Keratinocyte (primary cell): ENCODE measurements at regions not wholly inside any gene's neighbourhood (a gene's known extent, or its start where the extent isn't known, plus 50 kb on each side); places are given as distances from the start of the nearest gene placed in this dataset.

Experiments
- DNase-seq: peaks from one replicate; pipeline ENCODE4 v3.0.0-alpha.2; 2011; ENCODE audit warnings: low read depth, missing footprints, low spot score
- FAIRE-seq: peaks from 2 replicates; lab custom pipeline; 2011; peaks lifted over from hg19 to GRCh38; lab: Jason Lieb, UNC
- H2AFZ ChIP-seq: 2 replicates; pipeline ENCODE4 v1.6.0; 2012; ENCODE audit warnings: low read length, control low read depth, inconsistent platforms; ENCODE audit not compliant: control insufficient read depth
- H3K27ac ChIP-seq: 2 replicates; pipeline ENCODE4 v1.5.1; 2011; ENCODE audit warnings: low read length; ENCODE audit not compliant: control insufficient read depth, insufficient read depth
- H3K27me3 ChIP-seq: 3 replicates; pipeline ENCODE4 v1.6.0; 2011; ENCODE audit warnings: low read length; ENCODE audit not compliant: control insufficient read depth, insufficient read depth; ENCODE audit errors: extremely low read depth
- H3K36me3 ChIP-seq, 2 experiments: 2 replicates in 1 of 2; 3 replicates in 1 of 2; pipeline ENCODE4 v1.5.1; 2011; ENCODE audit warnings: low read length in 2 of 2, mild to moderate bottlenecking in 1 of 2; ENCODE audit not compliant: control insufficient read depth in 2 of 2, insufficient read depth in 2 of 2; ENCODE audit errors: extremely low read depth in 1 of 2
- H3K4me1 ChIP-seq: 3 replicates; pipeline ENCODE4 v1.5.1; 2011; ENCODE audit warnings: low read length; ENCODE audit not compliant: control insufficient read depth, insufficient read depth; ENCODE audit errors: extremely low read depth
- H3K4me2 ChIP-seq: 3 replicates; pipeline ENCODE4 v1.6.0; 2011; ENCODE audit warnings: low read depth, low read length; ENCODE audit not compliant: control insufficient read depth, insufficient read depth; ENCODE audit errors: extremely low read depth
- H3K4me3 ChIP-seq, 3 experiments: fragments of 200-600 bp in 1 of 3; sonication (generic) in 1 of 3; 2 replicates in 2 of 3; 3 replicates in 1 of 3; pipeline ENCODE4 v1.5.1; 2011 to 2016; ENCODE audit warnings: low read length in 3 of 3, mild to moderate bottlenecking in 3 of 3, control low read depth in 2 of 3, inconsistent platforms in 1 of 3, low read depth in 1 of 3, mixed read lengths in 1 of 3, mixed run types in 1 of 3, moderate library complexity in 1 of 3; ENCODE audit not compliant: control insufficient read depth in 2 of 3, insufficient read depth in 2 of 3; ENCODE audit errors: extremely low read depth in 1 of 3
- H3K79me2 ChIP-seq: 2 replicates; pipeline ENCODE4 v1.6.0; 2012; ENCODE audit warnings: low read length; ENCODE audit not compliant: control insufficient read depth, insufficient read depth
- H3K9ac ChIP-seq: 3 replicates; pipeline ENCODE4 v1.6.0; 2011; ENCODE audit warnings: low read length; ENCODE audit not compliant: control insufficient read depth, insufficient read depth; ENCODE audit errors: extremely low read depth
- H3K9me1 ChIP-seq: 3 replicates; pipeline ENCODE4 v1.6.0; 2011; ENCODE audit warnings: low read length; ENCODE audit not compliant: control insufficient read depth, insufficient read depth; ENCODE audit errors: extremely low read depth
- H3K9me3 ChIP-seq: 2 replicates; pipeline ENCODE4 v1.5.1; 2012; ENCODE audit warnings: low read depth, low read length; ENCODE audit not compliant: control insufficient read depth
- H4K20me1 ChIP-seq: 3 replicates; pipeline ENCODE4 v1.6.0; 2011; ENCODE audit warnings: low read length; ENCODE audit not compliant: control insufficient read depth, insufficient read depth; ENCODE audit errors: extremely low read depth
- CTCF ChIP-seq, 3 experiments: IDR thresholded peaks in 1 of 3; conservative IDR thresholded peaks in 1 of 3; optimal IDR thresholded peaks in 1 of 3; 2 replicates in 2 of 3; 3 replicates in 1 of 3; pipeline versions ENCODE3 to v1.5.1; 2011; ENCODE audit warnings: low read length in 3 of 3, mild to moderate bottlenecking in 3 of 3, moderate library complexity in 2 of 3, control low read depth in 1 of 3, inconsistent platforms in 1 of 3; ENCODE audit not compliant: insufficient read depth in 2 of 3; ENCODE audit errors: extremely low read depth in 1 of 3
- EZH2 ChIP-seq: IDR thresholded peaks from one replicate; pipeline ENCODE4 v1.6.1; 2012; ENCODE audit warnings: inconsistent platforms, mild to moderate bottlenecking, low read length, moderate library complexity
- dilution Hi-C: fragments of 300-500 bp; cut with MboI; formaldehyde crosslinking; loops from one replicate; pipeline ENCODE4 v1.7.0; 2020; ENCODE audit warnings: low sequenced_read_pairs; ENCODE audit not compliant: extremely low pct_ligation_motif_present

- Histone ChIP-seq H3K27me3 (no peaks in the 10 kb centered on the region), H3K9ac (no peak overlapping the region), H3K9me1 (no peaks in the 10 kb centered on the region), H2AFZ (no peak overlapping the region), H3K4me3 (no peak overlapping the region), H3K9me3 (no peaks in the 10 kb centered on the region), H3K79me2 (no peaks in the 10 kb centered on the region), H3K4me2 (no peak overlapping the region), H3K4me1 (no peaks in the 10 kb centered on the region), H3K36me3 (no peaks in the 10 kb centered on the region), H3K27ac (no peak overlapping the region), H4K20me1 (no peaks in the 10 kb centered on the region)
- FAIRE-seq (no peak), DNase-seq (no peak)
- TF ChIP-seq CTCF (optimal IDR thresholded peaks at IDR 0.05 in 1 of 3, IDR thresholded peaks at IDR 0.05 in 1 of 3, conservative IDR thresholded peaks at IDR 0.05 in 1 of 3; ENCODE audit: extremely low read depth in 1 of 3, insufficient read depth in 2 of 3, low read length in 3 of 3) (no peak), EZH2 (no peak)
- dilution Hi-C loops: no loop called here
These were observed 1411.5 kb upstream of the ACVR2A start for GRCh38 chr2:146433116-146433875.

DNA sequence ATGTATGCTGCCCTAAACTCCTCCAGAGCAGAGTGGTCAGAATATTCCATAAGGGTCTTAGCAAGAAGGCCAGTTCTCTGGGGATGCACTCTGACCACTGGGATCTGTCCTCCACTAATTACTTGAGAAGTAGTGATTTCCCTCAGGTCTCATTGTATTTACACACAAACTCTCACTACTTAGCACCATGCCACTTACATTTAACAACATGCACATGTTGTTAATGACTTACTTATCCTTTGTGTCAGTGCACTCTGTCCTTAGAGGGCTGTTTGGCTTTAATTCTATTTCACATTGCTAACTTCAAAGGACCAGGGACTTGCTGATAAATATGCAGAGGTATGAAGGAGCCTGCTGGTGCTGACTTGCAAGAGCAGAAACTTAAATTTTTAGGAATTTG, 1415.5 kb upstream of the ACVR2A start:
- no peak overlapping the region for H2AFZ ChIP-seq
- H3K9ac ChIP-seq: no peak overlapping the region
- no peaks in the 10 kb centered on the region for H3K9me3 ChIP-seq
- no peaks in the 10 kb centered on the region for H3K27me3 ChIP-seq
- H3K4me2 ChIP-seq: no peak overlapping the region
- H3K27ac ChIP-seq: no peak overlapping the region
- no peaks in the 10 kb centered on the region for H3K9me1 ChIP-seq
- dilution Hi-C loops: no loop called here
- no peaks in the 10 kb centered on the region for H3K36me3 ChIP-seq
- DNase-seq (no peak), FAIRE-seq (no peak)
- H3K79me2 ChIP-seq: no peaks in the 10 kb centered on the region
- no peaks in the 10 kb centered on the region for H3K4me1 ChIP-seq
- no peak overlapping the region for H3K4me3 ChIP-seq
- H4K20me1 ChIP-seq: no peaks in the 10 kb centered on the region
- TF ChIP-seq EZH2 (no peak), CTCF (optimal IDR thresholded peaks at IDR 0.05 in 1 of 3, IDR thresholded peaks at IDR 0.05 in 1 of 3, conservative IDR thresholded peaks at IDR 0.05 in 1 of 3; ENCODE audit: extremely low read depth in 1 of 3, insufficient read depth in 2 of 3, low read length in 3 of 3) (no peak)
